HG02588 (cell line): ENCODE measurements at regions not wholly inside any gene's neighbourhood (a gene's known extent, or its start where the extent isn't known, plus 50 kb on each side); places are given as distances from the start of the nearest gene placed in this dataset.
"Not testable (repeated sequence)": the region's sequence is repeated elsewhere in the genome, so short reads cannot be mapped to it uniquely, and the experiment has no call there.

Experiments used
- ATAC-seq: cut with Tn5 transposase; IDR thresholded peaks from one replicate; pipeline ENCODE4 v1.9.1; 2021; ENCODE audit warnings: mild to moderate bottlenecking, moderate library complexity; ENCODE audit not compliant: unreplicated experiment

DNA sequence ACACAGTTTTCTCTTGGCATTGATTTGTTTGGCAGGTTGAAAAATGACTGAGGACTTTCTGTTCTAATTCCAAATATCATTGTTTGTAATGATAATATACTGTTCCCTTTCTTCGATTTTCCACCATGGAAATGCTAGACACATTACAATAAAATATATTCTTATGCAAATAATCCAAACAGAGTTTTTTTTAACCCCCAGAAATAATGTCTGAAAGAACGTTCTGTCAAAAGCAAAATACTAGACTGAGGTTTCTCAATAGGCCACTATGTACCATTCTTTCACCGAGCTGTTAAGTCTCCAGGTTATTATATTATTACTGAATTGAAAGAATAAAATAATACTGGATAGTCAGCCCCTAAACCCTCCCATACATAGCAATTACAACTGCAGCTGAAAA is 312.5 kb downstream of the ZIC3 start:
- ATAC-seq, result no peak

DNA sequence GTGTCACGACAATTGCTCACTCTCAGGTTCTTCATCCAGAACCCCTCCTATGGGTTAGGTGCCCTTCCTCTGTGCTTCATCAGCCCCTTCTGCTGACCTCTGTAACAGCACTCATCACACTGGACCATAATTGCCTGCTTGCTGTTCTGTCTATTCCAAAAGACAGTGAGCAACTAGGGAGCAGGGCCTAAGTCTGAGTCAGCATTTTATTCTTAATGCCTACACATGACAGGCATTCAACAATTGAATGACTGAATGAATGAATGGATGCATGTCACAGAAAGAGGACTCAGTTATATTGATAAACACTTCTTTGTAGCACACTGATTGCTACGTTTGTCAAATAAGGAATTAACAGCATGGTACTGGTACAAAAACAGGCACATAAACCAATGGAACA is 317.0 kb downstream of the ZIC3 start:
- ATAC-seq, result no peak

DNA sequence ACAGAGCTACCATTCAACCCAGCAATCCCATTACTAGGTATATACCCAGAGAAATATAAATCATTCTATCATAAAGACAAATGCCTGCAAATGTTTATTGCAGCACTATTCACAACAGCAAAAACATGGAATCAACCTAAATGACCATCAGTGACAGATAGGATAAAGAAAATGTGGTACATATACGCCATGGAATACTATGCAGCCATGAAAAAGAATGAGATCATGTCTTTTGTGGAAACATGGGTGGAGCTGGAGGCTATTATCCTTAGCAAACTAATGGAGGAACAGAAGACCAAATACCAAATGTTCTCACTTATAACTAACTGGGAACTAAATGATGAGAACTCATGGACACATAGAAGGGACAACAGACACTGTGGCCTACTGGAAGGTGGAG is 318.9 kb downstream of the ZIC3 start:
- not testable (repeated sequence) for ATAC-seq

DNA sequence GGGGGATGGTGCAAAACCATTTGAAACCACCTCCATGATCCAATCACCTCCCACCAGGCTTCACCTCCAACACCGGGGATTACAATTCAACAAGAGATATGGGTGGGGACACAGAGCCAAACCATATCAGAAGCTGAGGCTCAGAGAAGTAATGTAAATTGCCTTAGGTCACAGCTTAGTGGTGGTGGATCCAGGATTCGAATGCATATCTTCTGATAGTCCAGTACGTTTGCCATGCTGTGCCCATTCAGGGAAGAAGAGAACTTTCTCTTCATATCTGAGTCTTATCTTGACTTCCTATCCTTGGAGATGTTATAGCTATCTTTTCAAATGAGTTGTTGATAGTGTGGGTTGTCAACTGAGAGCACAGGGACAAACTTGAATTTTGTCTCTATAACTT is 325.5 kb downstream of the ZIC3 start:
- no peak for ATAC-seq

DNA sequence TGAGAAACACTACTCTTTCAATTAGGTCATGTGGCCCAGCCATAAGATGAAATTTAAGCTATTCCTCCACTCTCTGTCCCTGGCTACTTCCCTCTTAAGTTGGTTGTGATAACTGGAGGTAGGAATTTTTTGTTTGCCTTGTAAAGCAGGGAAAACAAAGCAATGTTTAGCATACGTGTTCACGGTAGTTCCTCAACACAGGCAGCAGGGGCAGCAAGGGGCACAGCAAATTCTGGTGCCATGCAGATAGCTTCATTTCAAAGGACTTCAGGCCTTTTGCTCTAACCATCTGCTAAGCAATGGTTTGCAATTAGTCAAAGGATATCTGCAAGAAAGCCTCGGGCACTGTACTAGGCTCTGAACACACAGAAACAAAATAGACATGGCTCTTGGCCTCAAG is 330.2 kb downstream of the ZIC3 start:
- ATAC-seq, result no peak

DNA sequence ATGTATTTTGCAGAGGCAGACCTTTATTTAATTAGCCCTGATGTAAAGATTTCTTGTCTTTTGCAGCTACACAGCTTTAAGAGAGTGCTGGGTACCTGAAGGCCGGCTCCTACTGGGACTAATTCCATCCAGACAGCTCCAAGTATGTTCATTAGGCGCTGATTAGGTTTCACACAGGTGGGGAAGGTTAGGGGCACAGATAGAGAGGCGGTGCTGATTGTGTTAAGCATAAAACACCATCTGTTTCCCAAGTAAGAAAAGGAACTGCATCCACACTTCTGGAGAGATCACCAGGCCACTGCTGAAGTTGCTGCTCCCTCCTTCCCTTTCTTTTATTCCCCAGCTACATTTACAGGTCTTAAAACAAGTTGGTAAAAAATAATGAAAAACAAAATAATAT is 349.5 kb downstream of the ZIC3 start:
- ATAC-seq, result no peak

DNA sequence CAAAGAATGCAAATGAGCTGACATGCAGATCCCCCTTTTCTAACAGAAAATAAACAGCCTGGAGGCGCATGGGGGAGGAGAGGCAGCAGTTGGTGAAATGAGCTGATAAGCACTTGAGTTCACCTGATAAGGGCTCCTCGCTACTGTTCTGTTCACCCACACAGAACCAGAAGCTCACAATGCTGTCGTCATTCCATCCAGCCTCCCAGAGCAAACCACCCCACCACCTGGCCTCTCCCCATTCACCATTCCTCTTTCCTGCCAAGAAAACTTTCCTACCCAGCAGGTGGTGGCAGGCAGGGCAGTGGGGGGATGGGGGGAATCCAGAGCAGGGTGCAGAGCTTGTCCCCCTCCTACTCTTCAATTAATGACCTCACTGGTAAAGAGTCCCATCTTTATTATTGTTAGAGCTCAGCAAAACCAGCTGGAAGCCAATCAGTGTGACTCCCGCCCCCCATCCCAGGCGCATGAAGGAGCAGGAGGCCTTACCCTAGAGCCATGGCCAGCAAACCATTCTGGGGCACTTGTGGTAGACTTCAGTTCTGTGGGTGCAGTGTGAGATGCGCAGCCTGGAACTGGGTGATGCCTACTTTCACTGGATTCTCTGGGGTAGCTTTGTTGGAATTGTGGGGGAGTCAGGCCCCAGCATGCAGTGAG is 350.3 kb downstream of the ZIC3 start:
- ATAC-seq, result no peak

DNA sequence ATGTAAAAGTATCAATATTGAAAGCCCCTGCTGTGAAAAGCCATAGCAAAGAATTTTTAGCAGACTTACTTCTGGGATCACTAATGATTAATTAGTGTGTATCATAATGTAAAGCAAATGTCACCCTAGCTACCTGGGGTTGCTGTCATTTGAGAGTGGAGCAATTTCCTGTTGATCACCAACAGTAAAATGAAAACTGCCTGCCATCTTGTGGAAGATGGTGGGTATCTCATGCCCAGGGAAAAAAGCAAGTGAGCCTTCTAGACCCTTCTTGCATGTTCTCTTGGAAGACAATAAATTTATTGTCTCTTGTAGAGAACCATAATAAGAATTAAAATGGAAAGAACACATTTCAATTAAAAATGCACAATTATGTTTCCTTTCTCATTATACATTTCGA is 360.2 kb downstream of the ZIC3 start:
- ATAC-seq, result no peak

DNA sequence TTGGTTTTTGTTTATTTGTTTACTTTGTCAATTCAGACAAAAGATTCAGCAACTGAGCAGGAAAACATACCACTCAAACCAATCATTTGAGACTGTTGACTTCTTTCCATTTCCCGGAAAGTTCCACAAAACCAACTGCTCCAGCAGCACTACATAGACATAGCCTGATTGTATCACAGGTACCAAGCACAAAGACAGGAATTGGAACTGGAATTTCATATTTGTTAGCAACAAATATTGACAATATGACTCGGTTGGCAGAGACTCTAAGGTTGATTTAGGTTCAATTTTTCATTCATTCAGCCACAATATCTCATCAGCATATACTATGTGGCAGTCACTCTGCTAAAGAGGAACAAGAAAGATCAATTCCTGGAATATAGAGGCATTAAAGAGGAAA is 364.0 kb downstream of the ZIC3 start:
- no peak for ATAC-seq

DNA sequence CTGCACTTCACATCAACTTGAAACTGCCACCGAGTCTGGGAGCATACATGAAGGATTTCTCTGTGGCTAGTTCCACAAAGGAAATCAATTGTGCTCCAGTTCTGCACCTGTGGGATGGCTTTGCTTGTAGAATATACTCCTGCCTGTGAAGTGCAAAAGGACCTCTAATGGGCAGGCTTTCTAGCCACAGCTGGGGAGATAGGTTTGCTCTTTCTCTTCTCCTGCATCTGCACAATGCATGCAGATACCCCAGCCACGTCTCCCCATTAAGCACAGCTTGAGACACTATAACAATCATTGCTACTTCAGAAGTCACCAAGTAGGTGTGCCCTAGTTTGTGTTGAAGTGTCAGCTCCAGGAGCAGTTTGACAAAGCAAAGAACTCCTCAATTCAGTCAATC is 364.6 kb downstream of the ZIC3 start:
- no peak for ATAC-seq

DNA sequence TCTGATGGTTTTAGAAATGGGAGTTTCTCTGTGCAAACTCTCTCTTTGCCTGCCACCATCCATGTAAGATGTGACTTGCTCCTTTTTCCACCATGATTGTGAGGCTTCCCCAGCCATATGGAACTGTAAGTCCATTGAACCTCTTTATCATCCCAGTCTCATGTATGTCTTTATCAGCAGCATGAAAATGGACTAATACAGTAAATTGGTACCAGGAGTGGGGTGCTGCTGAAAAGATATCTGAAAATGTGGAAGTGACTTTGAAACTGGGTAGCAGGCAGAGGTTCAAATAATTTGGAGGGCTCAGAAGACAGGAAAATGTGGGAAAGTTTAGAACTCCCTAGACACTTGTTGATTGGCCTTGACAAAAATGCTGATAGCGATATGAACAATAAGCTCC is 368.3 kb downstream of the ZIC3 start:
- not testable (repeated sequence) for ATAC-seq

DNA sequence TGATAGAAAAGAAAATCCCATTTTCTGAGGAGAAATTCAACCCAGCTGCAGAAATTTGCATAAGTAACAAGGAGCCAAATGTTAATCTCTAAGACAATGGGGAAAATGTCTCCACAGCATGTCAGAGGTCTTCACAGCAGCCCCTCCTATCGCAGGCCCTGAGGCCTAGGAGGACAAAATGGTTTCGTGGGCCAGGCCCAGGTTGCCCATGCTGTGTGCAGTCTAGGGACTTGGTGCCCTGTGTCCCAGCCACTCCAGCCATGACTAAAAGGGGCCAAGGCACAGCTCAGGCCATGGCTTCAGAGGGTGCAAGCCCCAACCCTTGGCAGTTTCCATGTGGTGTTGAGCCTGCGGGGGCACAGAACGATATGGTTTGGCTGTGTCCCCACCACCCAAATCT is 369.0 kb downstream of the ZIC3 start:
- not testable (repeated sequence) for ATAC-seq

DNA sequence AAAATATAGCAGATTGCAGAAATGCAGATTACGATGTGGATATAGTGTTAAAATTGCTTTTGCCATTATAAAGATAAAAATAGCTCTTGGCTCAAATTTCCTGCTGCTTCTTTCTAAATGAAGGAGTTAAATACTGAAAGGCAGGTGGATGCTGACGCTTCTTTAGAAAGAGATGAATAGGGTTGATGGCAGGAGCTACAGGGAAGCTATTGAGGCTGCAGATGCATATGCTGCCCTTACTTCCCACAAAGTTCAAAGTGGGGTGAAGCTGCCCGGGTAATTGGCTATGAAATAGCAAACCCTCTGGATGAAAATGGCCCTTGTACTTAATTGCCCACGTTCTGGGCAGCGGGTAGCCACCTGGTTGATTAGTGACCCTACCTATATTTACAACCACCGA is 379.5 kb downstream of the ZIC3 start:
- no peak for ATAC-seq

DNA sequence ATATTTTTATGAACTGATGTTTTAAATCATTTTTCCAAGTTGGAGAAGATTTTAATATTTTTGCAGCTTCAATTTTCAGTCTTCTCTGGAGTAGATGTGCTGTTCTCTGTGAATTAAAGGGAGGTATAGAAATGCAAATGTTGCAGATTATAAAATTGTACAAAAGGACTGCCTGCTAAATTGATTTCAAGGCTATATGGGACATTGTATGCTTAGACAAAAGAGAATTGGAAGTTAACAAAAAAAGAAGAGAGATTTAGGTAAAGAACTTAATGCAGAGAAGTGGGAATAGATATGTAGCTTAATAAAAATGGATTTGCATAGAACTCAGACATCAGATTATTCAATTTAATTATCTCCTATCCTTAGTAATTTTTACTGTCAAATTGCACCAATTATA is 403.3 kb downstream of the ZIC3 start:
- no peak for ATAC-seq

DNA sequence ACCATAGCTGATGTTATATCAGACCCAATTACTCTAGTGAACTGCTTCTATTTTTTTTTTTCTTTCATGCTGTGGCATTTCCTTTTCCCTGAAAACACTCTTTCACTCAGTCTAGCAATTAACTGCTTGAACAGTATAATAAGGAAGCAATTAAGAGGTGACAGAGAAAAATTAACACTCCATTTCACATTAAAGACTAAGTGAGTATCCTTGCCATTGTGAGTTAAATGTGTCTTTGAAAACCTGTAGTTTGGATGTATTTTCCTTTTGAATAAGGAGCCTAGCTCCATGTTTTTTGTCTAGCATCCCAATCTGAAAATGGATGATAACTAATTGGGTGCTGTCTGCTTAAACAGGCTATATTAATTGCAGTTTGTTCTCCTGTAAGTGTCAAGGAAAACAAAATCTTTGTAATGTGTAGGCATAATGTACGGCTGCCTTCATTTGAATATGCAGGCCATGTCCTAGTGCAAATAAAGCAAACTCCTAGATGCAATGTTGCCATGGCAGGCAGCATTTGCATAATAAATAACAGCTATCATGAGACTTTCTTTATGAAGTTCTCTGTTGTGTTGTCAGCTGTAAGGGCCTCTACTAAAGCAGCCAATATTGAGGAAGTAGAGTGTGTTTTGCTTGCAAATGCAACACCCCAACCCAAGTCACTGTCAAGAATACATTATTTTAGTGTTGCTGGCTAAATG is 416.7 kb downstream of the ZIC3 start:
- no peak for ATAC-seq

DNA sequence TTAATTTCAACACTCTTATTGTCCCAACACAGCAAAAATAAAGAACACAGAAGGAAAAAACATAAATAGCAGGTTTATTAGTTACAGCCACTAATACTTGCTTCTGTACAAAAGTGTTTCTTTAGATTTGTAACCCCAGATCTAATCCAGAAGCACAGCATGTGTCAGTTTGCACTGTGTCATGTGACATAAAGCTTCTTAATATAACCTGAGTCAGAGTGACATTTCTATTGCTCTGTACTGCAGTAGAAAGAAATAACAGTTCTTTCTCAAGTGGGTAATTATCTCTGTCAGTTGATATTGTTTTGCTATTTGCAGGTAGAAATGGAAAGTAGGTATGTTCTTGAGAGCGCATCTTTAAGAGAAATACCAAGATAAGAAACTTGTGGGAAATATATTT is 422.5 kb downstream of the ZIC3 start:
- ATAC-seq, result no peak

DNA sequence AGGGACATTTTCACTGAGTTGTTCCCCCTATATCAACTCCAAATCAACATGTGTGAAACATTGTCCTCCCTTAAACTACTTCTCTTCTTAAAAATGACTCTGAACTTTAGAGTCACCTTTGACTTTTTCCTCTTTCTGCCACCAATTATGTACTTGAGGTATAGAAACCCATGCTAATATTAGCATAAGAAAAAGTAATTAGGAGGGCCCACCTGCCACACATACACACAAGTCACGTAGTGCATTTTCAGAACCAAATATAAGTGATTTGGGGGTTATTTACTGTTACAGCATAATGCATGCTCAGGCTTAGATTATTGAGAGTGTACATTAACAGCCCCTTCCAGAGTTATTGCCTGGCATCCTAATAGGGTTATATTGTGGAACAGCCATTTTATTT is 432.7 kb downstream of the ZIC3 start:
- no peak for ATAC-seq

DNA sequence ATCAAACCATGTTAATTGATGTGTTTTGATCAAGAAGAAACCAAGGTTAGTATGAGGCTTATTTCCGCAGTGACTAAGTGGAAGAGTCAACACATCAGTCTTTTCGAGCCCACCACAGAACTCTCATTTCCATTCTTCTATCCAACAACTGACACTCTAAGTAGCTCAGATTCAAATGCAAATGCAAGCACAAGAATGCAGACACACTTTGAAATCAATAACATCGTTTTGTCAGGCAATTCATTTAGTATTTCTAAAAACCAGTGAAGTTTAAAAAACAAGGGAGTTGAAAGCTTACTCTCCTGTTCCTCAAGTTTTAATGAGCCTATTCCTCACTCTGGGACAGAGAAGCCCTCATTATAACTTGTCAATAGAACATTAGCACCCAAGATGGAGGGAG is 433.1 kb downstream of the ZIC3 start:
- no peak for ATAC-seq

DNA sequence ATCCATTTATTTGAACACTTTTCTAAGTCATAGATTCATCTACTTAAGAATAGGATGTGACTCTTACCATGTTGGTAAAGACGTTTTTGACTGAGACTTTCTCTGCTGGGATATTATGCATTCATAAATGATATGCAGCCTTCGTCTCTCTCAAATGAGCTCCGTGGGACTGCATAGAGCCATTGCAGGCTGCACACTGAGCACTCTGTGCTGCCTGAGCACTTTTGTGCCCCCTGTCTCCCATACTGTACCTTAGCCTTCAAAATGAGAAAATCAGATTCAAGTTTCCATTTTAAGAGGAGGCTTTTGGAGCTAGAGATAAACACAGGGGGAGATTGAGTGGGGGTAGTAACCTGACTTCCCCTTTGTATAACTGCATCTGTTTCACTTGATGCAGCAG is 433.6 kb downstream of the ZIC3 start:
- no peak for ATAC-seq

DNA sequence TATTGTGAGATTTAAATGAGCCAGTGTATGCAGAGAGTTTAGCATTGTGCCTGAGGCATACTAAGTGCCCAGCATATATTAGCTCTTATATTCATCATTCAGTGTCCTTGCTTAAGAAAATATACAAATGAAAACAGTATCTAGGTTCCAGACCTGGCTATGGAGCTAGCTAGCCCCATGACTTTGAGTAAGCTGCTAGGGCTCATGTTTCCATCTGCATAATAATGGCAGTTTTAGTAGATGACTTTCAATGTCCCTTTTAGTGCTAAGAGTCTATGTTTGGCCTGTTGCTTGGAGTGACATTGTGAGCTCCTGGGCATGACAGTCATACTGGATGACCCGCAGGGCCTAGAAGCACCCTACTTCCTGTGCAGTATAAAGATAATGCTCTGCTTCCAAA is 435.3 kb downstream of the ZIC3 start:
- no peak for ATAC-seq

DNA sequence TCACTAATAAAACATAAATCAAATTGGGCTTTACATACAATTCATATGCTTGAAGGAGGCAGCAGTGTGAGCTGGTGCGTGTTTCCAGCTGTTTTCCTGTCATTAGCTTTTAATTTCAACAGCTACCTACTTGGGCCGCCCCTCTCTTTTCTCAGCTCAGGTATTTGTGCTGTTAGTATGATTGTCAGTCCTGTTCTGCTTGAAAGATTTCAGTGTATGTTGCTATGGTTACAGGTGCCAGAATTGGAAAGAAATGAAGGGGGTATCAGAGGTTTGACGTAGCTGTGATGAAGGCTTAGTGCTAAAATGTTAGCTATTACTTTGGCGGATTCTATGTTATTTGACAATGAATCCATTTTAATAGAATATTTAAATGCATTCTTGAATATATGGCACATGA is 440.3 kb downstream of the ZIC3 start:
- ATAC-seq, result no peak

DNA sequence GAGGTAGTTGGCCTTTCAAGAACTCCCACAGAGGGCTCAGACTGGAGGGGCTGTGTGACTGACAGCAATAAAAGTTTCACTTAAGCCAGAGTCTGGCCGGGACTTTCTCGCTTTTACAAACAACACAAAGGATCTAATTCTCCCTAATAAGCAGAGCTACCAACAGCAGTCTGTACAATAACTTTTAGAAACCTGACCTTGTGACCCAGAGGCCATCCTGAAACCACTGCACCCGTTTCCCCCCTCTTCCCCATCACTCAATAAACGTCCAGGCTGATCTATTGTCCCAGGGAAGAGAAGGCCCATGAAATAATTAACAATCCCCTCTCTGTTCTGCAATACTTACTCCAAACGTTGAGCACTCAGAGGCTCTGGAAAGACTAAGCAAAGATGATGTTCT is 442.4 kb downstream of the ZIC3 start:
- ATAC-seq, result no peak

DNA sequence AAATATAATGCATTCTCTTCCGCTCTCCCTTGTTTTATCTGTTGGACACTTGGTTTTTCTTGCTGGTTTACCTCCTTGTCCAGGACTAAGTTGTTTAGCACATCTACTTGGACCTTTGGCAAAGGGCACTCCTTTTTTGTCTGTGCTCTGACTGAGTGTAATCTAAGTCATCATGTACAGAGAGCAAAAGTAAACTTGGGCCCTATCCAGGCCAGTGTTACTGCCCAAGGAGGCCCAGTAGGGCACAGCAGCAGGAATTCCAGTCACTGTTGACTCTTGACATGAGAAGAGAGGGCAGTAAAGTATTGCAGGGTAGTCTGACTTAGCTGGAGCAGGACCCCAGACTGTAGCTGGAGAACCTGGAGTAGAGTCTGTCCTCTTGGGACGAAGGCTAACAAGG is 445.5 kb downstream of the ZIC3 start:
- ATAC-seq, result no peak
